Activated T-helper 1 cell treated with anti-CD3 and anti-CD28 coated beads, Interleukin-12 subunit alpha, Interleukin-12 subunit beta, Interleukin-2, Interleukin-4 antibody, amounts not matched to agents 30 ng/mL and 10 ng/mL and 1 ng/mL, durations not matched to agents 14 hours and 24 hours and 36 hours (primary cell): ENCODE measurements at regions not wholly inside any gene's neighbourhood (a gene's known extent, or its start where the extent isn't known, plus 50 kb on each side); places are given as distances from the start of the nearest gene placed in this dataset.
"Not testable (repeated sequence)": the region's sequence is repeated elsewhere in the genome, so short reads cannot be mapped to it uniquely, and the experiment has no call there.

ENCODE experiments used
- DNase-seq: peaks from one replicate; pipeline ENCODE4 v3.0.0; 2021; ENCODE audit warnings: low spot score
- H3K27ac Mint-ChIP-seq: one replicate; pipeline ENCODE4 v1.8.0; 2021; ENCODE audit warnings: mild to moderate bottlenecking, mixed read lengths
- H3K27me3 Mint-ChIP-seq: one replicate; pipeline ENCODE4 v1.8.0; 2022; ENCODE audit warnings: mild to moderate bottlenecking, moderate library complexity, mixed read lengths; ENCODE audit not compliant: insufficient read depth
- H3K36me3 Mint-ChIP-seq: one replicate; pipeline ENCODE4 v1.8.0; 2021; ENCODE audit warnings: low read depth, mixed read lengths
- H3K4me1 Mint-ChIP-seq: one replicate; pipeline ENCODE4 v1.8.0; 2021; ENCODE audit warnings: low read depth, mixed read lengths
- H3K4me3 Mint-ChIP-seq: one replicate; pipeline ENCODE4 v1.8.0; 2021; ENCODE audit warnings: mild to moderate bottlenecking, moderate library complexity, mixed read lengths
- H3K9me3 Mint-ChIP-seq: one replicate; pipeline ENCODE4 v1.8.0; 2021; ENCODE audit warnings: mixed read lengths
- intact Hi-C: fragments of 100-400 bp; cut with micrococcal nuclease; formaldehyde crosslinking; loops from one replicate; pipeline ENCODE4 v1.15.1; 2024

DNA sequence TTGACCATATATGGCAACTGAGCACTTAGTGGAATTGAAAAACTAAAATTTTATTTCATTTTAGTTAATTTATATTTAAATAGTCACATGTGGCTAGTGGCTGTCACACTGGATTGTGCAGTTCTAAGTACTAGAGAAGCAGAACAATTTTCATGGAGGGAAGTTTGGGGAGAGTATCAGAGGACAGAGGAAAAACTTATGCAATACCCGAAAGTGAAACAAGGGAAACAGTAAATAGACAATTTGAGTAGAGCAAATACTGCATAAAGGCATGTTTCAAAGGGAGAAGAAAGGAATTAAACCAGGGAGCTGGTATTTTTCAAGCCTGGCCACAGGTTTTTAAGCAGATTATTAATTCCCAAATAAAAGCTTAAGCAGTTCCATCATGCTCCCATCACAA lies 590.5 kb upstream of the RORB start:
- Mint-ChIP-seq H3K4me1 (no peaks in the 10 kb centered on the region), H3K27ac (no peak overlapping the region), H3K27me3 (no peaks in the 10 kb centered on the region), H3K36me3 (no peaks in the 10 kb centered on the region), H3K9me3 (no peaks in the 10 kb centered on the region), H3K4me3 (no peak overlapping the region)
- intact Hi-C loops, result no loop called here
- DNase-seq, result no peak

DNA sequence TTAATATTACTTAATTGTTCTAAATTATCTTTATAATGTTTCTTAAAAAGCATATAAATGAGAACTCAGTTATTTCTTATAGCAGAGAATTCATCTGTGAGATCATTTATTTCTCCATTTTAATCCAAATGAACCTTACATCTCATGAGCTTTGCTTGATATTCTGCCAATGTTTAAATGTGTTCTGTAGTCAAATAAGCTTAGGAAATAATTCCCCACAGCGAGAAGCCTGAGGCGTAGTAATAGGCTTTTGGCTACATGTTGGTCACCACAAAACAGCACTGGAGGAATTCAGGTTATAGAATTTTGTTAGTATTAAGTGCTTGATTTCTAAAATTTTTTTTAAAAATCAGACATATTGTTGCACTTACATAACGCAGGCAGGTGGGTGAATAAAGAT lies 585.3 kb upstream of the RORB start:
- no peaks in the 10 kb centered on the region for H3K9me3 Mint-ChIP-seq
- intact Hi-C loops, result no loop called here
- no peaks in the 10 kb centered on the region for H3K36me3 Mint-ChIP-seq
- H3K27me3 Mint-ChIP-seq, result no peaks in the 10 kb centered on the region
- H3K4me3 Mint-ChIP-seq, result no peak overlapping the region
- DNase-seq, result no peak
- H3K4me1 Mint-ChIP-seq, result no peaks in the 10 kb centered on the region
- no peak overlapping the region for H3K27ac Mint-ChIP-seq

DNA sequence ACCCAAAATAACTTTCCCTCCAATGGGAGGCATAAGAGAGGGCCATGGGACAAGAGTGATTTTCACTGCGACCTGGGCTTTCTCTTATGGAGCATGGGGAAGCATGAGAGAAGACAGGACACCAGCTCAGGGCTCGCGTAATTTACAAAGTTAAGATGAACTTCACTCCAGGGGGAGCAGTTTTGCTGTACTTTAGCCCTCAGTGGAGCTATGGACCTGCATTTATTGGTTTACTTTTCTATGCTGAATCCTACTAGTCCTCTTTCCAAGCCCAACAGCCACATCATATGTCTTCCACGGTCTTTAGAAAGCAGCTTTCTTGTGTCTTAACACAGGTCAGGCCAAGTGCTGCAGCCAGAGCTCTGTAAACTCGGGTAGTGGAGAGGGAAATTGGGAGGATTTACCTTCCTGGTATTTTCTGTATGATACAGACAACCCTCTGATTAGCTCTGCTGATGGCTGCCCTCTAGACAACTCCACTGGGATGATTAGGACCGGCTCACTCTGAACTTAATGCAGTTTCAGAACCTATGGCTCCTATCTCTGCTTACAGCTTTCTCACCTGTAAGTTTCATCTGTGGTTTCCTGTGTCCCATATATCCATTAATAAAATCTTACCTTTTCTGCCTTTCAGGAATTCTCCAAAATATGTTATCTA lies 581.0 kb upstream of the RORB start:
- no peak for DNase-seq
- no peak overlapping the region for H3K4me3 Mint-ChIP-seq
- no peak overlapping the region for H3K27ac Mint-ChIP-seq
- no peaks in the 10 kb centered on the region for H3K4me1 Mint-ChIP-seq
- no peaks in the 10 kb centered on the region for H3K27me3 Mint-ChIP-seq
- H3K36me3 Mint-ChIP-seq, result no peaks in the 10 kb centered on the region
- intact Hi-C loops, result no loop called here
- no peaks in the 10 kb centered on the region for H3K9me3 Mint-ChIP-seq

DNA sequence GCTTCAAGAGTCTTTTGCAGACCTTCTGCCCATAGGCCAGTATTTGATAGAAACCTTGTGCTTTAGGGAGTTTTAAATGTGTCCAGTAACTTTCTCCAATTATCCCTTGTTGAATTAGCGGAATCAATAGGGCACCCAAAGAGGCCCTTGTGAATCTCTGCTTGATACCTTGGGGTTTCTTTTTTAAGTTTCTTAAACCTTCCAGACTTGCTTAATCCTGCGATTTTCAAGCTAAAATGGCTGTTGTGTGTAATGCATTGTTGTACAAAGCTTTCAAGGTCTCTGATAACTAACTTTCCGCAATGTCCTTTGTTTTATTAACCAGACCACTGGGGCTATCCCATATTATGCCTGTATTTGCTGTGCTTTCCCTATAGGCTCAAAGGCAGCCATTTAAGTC lies 577.4 kb upstream of the RORB start:
- H3K4me1 Mint-ChIP-seq, result no peaks in the 10 kb centered on the region
- no peaks in the 10 kb centered on the region for H3K27me3 Mint-ChIP-seq
- DNase-seq, result no peak
- no peak overlapping the region for H3K4me3 Mint-ChIP-seq
- H3K27ac Mint-ChIP-seq, result no peak overlapping the region
- intact Hi-C loops, result no loop called here
- no peaks in the 10 kb centered on the region for H3K9me3 Mint-ChIP-seq
- no peaks in the 10 kb centered on the region for H3K36me3 Mint-ChIP-seq

- Mint-ChIP-seq H3K27me3 (no peaks in the 10 kb centered on the region), H3K4me3 (no peak overlapping the region), H3K9me3 (no peaks in the 10 kb centered on the region), H3K27ac (no peak overlapping the region), H3K36me3 (no peaks in the 10 kb centered on the region), H3K4me1 (no peaks in the 10 kb centered on the region)
- DNase-seq, result no peak
- intact Hi-C loops, result no loop called here
These were observed 573.3 kb upstream of the RORB start for GRCh38 chr9:73923796-73924195.

DNA sequence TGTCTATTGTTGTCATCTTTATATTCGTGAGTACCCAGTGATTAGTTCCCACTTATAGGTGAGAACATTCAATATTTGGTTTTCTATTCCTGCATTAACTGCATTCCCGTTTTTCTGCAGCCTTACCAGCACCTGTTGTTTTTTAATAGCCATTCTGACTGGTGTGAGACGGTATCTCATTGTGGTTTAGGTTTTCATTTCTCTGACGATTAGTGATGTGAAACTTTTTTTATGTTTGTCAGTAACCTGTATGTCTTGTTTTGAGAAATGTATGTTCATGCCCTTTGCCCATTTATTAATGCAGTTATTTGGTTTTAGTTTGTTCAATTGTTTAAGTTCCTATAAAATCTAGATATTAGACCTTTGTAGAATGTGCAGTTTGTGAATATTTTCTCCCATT lies 546.0 kb upstream of the RORB start:
- H3K36me3 Mint-ChIP-seq, result no peaks in the 10 kb centered on the region
- H3K4me1 Mint-ChIP-seq, result no peaks in the 10 kb centered on the region
- intact Hi-C loops, result no loop called here
- H3K9me3 Mint-ChIP-seq, result no peaks in the 10 kb centered on the region
- H3K27ac Mint-ChIP-seq, result no peak overlapping the region
- H3K4me3 Mint-ChIP-seq, result no peak overlapping the region
- H3K27me3 Mint-ChIP-seq, result no peaks in the 10 kb centered on the region
- DNase-seq, result no peak

DNA sequence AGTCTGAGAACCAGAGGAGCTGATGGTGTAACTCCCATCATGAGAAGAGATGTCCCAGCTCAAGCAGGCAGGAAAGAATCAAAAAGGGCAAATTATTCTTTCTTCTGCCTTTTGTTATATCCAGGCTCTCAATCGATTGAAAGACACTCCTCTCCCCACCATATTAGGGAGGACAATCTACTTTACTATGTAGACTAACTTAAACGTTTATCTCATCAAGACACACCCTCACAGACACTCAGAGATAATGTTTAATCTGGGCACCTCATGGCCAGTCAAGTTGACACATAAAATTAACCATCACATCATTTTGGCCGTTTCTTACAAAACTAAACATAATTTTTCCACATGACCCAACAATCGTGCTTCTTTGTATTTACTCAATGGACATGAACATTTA lies 534.3 kb upstream of the RORB start:
- Mint-ChIP-seq H3K36me3 (no peaks in the 10 kb centered on the region), H3K27ac (no peak overlapping the region), H3K4me1 (no peaks in the 10 kb centered on the region), H3K9me3 (no peaks in the 10 kb centered on the region), H3K27me3 (no peaks in the 10 kb centered on the region), H3K4me3 (no peak overlapping the region)
- intact Hi-C loops, result no loop called here
- no peak for DNase-seq

- no peaks in the 10 kb centered on the region for H3K27me3 Mint-ChIP-seq
- H3K9me3 Mint-ChIP-seq, result peaks cover 7% of the 10 kb centered on the region
- no peaks in the 10 kb centered on the region for H3K4me1 Mint-ChIP-seq
- H3K27ac Mint-ChIP-seq, result no peak overlapping the region
- H3K4me3 Mint-ChIP-seq, result no peak overlapping the region
- no peak for DNase-seq
- H3K36me3 Mint-ChIP-seq, result no peaks in the 10 kb centered on the region
- intact Hi-C loops, result no loop called here
These were observed 527.2 kb upstream of the RORB start for GRCh38 chr9:73969936-73970335.

GRCh38 chr9:73976424-73976823 lies 520.7 kb upstream of the RORB start:
- H3K4me1 Mint-ChIP-seq, H3K36me3 Mint-ChIP-seq, intact Hi-C loops, H3K4me3 Mint-ChIP-seq, DNase-seq, H3K27me3 Mint-ChIP-seq, H3K27ac Mint-ChIP-seq, H3K9me3 Mint-ChIP-seq: not testable (repeated sequence)

DNA sequence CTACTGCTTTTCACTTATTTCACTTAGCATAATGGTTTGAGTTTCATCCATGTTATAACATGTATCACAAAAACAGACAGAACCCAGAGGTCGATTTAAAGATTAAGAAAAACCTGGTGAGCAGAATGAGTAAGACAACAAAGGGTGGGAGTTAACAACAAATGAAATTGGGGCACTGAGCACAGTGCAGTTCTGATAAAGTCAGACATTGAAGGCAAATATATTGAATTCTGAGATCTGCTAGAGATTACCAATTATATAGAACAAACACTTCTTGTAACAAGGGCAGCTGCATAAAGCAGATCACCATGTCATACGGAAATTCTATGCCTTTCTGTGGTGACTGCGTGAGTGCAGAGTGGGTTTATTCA lies 517.3 kb upstream of the RORB start:
- no peaks in the 10 kb centered on the region for H3K27me3 Mint-ChIP-seq

GRCh38 chr9:73980754-73981153 lies 516.4 kb upstream of the RORB start:
- H3K4me1 Mint-ChIP-seq, result no peaks in the 10 kb centered on the region
- H3K27ac Mint-ChIP-seq, result no peak overlapping the region
- H3K27me3 Mint-ChIP-seq, result no peaks in the 10 kb centered on the region
- no peak overlapping the region for H3K4me3 Mint-ChIP-seq
- DNase-seq, result no peak
- H3K9me3 Mint-ChIP-seq, result no peaks in the 10 kb centered on the region
- intact Hi-C loops, result no loop called here
- H3K36me3 Mint-ChIP-seq, result no peaks in the 10 kb centered on the region

More for the DNA sequence above, 517.3 kb upstream of the RORB start:
- Mint-ChIP-seq H3K36me3 (no peaks in the 10 kb centered on the region), H3K4me1 (no peaks in the 10 kb centered on the region), H3K9me3 (no peaks in the 10 kb centered on the region), H3K4me3 (no peak overlapping the region), H3K27ac (no peak overlapping the region)
- intact Hi-C loops, result no loop called here
- no peak for DNase-seq

DNA sequence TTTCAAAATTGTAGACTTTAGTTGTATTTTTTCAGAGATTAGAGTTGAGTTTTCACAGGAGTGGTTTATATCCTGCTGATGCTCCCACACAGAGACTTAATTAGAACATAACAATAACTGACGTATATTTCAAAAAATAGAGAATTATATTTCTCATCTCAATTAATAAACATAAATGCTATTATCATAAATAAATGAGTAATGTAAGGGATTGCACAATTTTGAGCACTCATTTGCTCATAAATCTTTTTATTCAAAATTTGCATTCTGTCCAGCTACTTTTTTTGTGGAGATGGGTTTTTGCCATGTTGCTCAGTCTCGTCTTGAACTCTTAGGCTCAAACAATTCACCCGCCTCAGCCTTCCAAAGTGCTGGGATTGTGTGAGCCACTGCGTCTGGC lies 515.7 kb upstream of the RORB start:
- Mint-ChIP-seq H3K27me3 (no peaks in the 10 kb centered on the region), H3K27ac (no peak overlapping the region), H3K4me3 (no peak overlapping the region), H3K9me3 (no peaks in the 10 kb centered on the region), H3K36me3 (no peaks in the 10 kb centered on the region), H3K4me1 (no peaks in the 10 kb centered on the region)
- intact Hi-C loops, result no loop called here
- DNase-seq, result no peak

DNA sequence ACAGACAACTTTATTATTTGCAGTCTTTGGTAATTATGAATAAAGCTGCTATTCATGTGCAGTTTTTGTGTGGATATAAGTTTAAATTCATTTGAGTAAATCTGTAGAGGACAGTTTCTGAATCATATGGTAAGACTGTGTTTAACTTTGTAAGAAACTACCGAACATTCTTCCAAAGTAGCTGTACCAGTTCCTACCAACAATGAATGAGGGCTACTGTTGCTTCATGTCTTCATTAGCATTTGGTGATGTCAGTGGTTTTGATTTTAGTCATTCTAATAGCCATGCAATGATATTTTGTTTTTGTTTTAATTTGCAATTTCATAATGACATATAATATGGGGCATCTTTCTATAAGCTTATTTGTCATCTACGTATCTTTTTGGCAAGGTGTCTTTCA lies 501.3 kb upstream of the RORB start:
- intact Hi-C loops, result no loop called here
- Mint-ChIP-seq H3K4me1 (no peaks in the 10 kb centered on the region), H3K27ac (no peak overlapping the region), H3K4me3 (no peak overlapping the region), H3K27me3 (no peaks in the 10 kb centered on the region), H3K36me3 (no peaks in the 10 kb centered on the region), H3K9me3 (no peaks in the 10 kb centered on the region)
- DNase-seq, result no peak

DNA sequence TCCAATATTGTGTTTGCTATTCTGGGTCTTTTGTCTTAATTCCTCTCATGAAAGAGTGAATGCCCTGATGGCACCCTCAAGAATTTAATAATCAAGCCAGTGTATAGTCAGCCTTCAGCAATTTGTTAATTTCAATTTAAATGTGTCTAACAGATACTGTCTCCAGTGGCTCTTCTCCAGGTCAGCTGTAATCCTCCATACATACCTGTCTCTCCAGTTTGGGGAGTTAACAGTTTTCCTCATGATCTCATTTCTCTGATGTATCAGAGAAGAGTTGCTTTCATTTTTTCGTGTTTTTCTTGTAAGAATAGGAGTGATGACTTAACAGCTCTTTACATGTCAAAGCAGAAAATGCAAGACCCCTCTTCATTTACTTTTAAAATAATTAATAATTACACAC lies 500.3 kb upstream of the RORB start:
- H3K9me3 Mint-ChIP-seq, result no peaks in the 10 kb centered on the region
- H3K27ac Mint-ChIP-seq, result no peak overlapping the region
- H3K4me3 Mint-ChIP-seq, result no peak overlapping the region
- no peaks in the 10 kb centered on the region for H3K36me3 Mint-ChIP-seq
- H3K27me3 Mint-ChIP-seq, result no peaks in the 10 kb centered on the region
- intact Hi-C loops, result no loop called here
- no peak for DNase-seq
- H3K4me1 Mint-ChIP-seq, result no peaks in the 10 kb centered on the region
